H1 (cell line): ENCODE measurements at regions not wholly inside any gene's neighbourhood (a gene's known extent, or its start where the extent isn't known, plus 50 kb on each side); places are given as distances from the start of the nearest gene placed in this dataset.

Experiments used
- CHD7 ChIP-seq: fragments of 300-600 bp; sonication (generic); IDR thresholded peaks from 2 replicates; pipeline ENCODE4 v1.7.1; 2012; ENCODE audit warnings: low read length, moderate library complexity, mild to moderate bottlenecking, inconsistent platforms; ENCODE audit not compliant: insufficient replicate concordance
- GABPA ChIP-seq: IDR thresholded peaks from 2 replicates; pipeline ENCODE4 v1.6.1; 2011; ENCODE audit warnings: mild to moderate bottlenecking, low read length, moderate library complexity, borderline replicate concordance; ENCODE audit not compliant: insufficient read depth
- HDAC2 ChIP-seq, 2 experiments: fragments of 300-600 bp in 1 of 2; sonication (generic) in 1 of 2; IDR thresholded peaks; 2 replicates each; pipeline ENCODE4 v1.6.1; 2011 to 2012; ENCODE audit warnings: low read depth in 2 of 2, low read length in 2 of 2, mild to moderate bottlenecking in 2 of 2, moderate library complexity in 2 of 2, borderline replicate concordance in 1 of 2, inconsistent platforms in 1 of 2
- KDM1A ChIP-seq: fragments of 200-600, 300-600 bp; sonication (generic); IDR thresholded peaks from 2 replicates; pipeline ENCODE4 v1.7.1; 2016; ENCODE audit warnings: mild to moderate bottlenecking, low read length, borderline replicate concordance

GRCh38 chr5:166358127-166358830 is 1933.2 kb upstream of the WWC1 start (continued):
- TF ChIP-seq KDM1A (no peak), GABPA (no peak), CHD7 (peak; percentile 47), HDAC2 (IDR thresholded peaks at IDR 0.05; ENCODE audit: borderline replicate concordance in 1 of 2, low read depth in 2 of 2, low read length in 2 of 2) (no peak)
